Endothelial cell of umbilical vein (primary cell): ENCODE measurements at regions not wholly inside any gene's neighbourhood (a gene's known extent, or its start where the extent isn't known, plus 50 kb on each side); places are given as distances from the start of the nearest gene placed in this dataset.

Source experiments
- BruUV-seq: library from RNA; stranded (reverse); fragments of 400-500 nt; replicated peaks from 2 replicates; lab custom pipeline; 2021; lab: Mats Ljungman, UMichigan
- CTCF ChIA-PET: fragments of 300-600, 350-600 bp; sonication (Branson Sonifier 250); formaldehyde crosslinking; loops from one replicate; lab custom pipeline; 2021; ENCODE audit warnings: antibody characterized with exemption, inconsistent platforms; lab: Charles Lee
- POLR2A ChIA-PET: fragments of 300-600, 350-600 bp; sonication (Branson Sonifier 250); formaldehyde crosslinking; loops from one replicate; lab custom pipeline; 2021; ENCODE audit warnings: antibody characterized with exemption, inconsistent platforms; lab: Charles Lee
- DNase-seq: peaks from one replicate; pipeline ENCODE4 v3.0.0-alpha.2; 2011; ENCODE audit warnings: low read depth, low spot score
- FAIRE-seq: peaks from 2 replicates; lab custom pipeline; 2011; peaks lifted over from hg19 to GRCh38; lab: Jason Lieb, UNC
- H2AFZ ChIP-seq: 2 replicates; pipeline ENCODE4 v1.6.0; 2012; ENCODE audit warnings: low read depth, low read length, control low read depth, inconsistent platforms
- H3K27ac ChIP-seq: 2 replicates; pipeline ENCODE4 v1.5.1; 2011; ENCODE audit warnings: low read depth, mild to moderate bottlenecking, control low read depth, low read length, moderate library complexity; ENCODE audit not compliant: insufficient read depth
- H3K27me3 ChIP-seq, 2 experiments: 2 replicates each; pipeline versions ENCODE4 v1.6.0 to v1.6.1; 2011; ENCODE audit warnings: low read length in 2 of 2, mixed read lengths in 1 of 2; ENCODE audit not compliant: control insufficient read depth in 2 of 2, insufficient read depth in 2 of 2
- H3K36me3 ChIP-seq, 2 experiments: 2 replicates in 1 of 2; 3 replicates in 1 of 2; pipeline ENCODE4 v1.5.1; 2011; ENCODE audit warnings: low read length in 2 of 2, mild to moderate bottlenecking in 1 of 2, moderate library complexity in 1 of 2; ENCODE audit not compliant: control insufficient read depth in 2 of 2, insufficient read depth in 2 of 2; ENCODE audit errors: extremely low read depth in 1 of 2
- H3K4me1 ChIP-seq: 3 replicates; pipeline ENCODE4 v1.5.1; 2011; ENCODE audit warnings: mild to moderate bottlenecking, low read length; ENCODE audit not compliant: control insufficient read depth, insufficient read depth; ENCODE audit errors: extremely low read depth
- H3K4me2 ChIP-seq: 2 replicates; pipeline ENCODE4 v1.6.1; 2011; ENCODE audit warnings: low read length, control low read depth, mixed read lengths; ENCODE audit not compliant: insufficient read depth
- H3K4me3 ChIP-seq, 3 experiments: fragments of 200-600 bp in 1 of 3; sonication (generic), shearing (Covaris generic) in 1 of 3; replicated peaks in 1 of 3; 2 replicates each; pipeline ENCODE4 v1.5.1; 2011 to 2016; ENCODE audit warnings: control low read depth in 3 of 3, low read length in 3 of 3, mild to moderate bottlenecking in 2 of 3, inconsistent platforms in 1 of 3, low read depth in 1 of 3, moderate library complexity in 1 of 3; ENCODE audit not compliant: insufficient read depth in 1 of 3
- H3K79me2 ChIP-seq: 2 replicates; pipeline ENCODE4 v1.6.0; 2012; ENCODE audit warnings: low read length, inconsistent platforms; ENCODE audit not compliant: control insufficient read depth, insufficient read depth
- H3K9ac ChIP-seq: replicated peaks from 2 replicates; pipeline ENCODE3; 2011; ENCODE audit warnings: low read length, control low read depth; ENCODE audit not compliant: insufficient read depth; ENCODE audit errors: extremely low read depth
- H3K9me1 ChIP-seq: replicated peaks from 3 replicates; pipeline ENCODE4 v1.6.0; 2011; ENCODE audit warnings: mild to moderate bottlenecking, low read length; ENCODE audit not compliant: control insufficient read depth, insufficient read depth; ENCODE audit errors: extremely low read depth
- H3K9me3 ChIP-seq: replicated peaks from 2 replicates; pipeline ENCODE4 v1.5.1; 2012; ENCODE audit warnings: low read length, inconsistent platforms; ENCODE audit not compliant: control insufficient read depth, insufficient read depth
- H4K20me1 ChIP-seq: replicated peaks from 2 replicates; pipeline ENCODE3; 2011; ENCODE audit warnings: mild to moderate bottlenecking, low read length; ENCODE audit not compliant: control insufficient read depth, insufficient read depth; ENCODE audit errors: extremely low read depth
- CTCF ChIP-seq, 2 donors: IDR thresholded peaks; 1 replicate in 1 of 2; 2 replicates in 1 of 2; pipeline ENCODE4 v1.5.1; 2011; ENCODE audit warnings: low read length in 2 of 2, mild to moderate bottlenecking in 2 of 2, moderate library complexity in 2 of 2, control low read depth in 1 of 2, inconsistent platforms in 1 of 2, low read depth in 1 of 2; ENCODE audit not compliant: insufficient read depth in 1 of 2; ENCODE audit errors: extremely low read depth in 1 of 2
- EZH2 ChIP-seq: IDR thresholded peaks from 2 replicates; pipeline ENCODE4 v1.6.1; 2012; ENCODE audit warnings: borderline replicate concordance, low read depth, mild to moderate bottlenecking, moderate library complexity, low read length, inconsistent platforms; ENCODE audit not compliant: severe bottlenecking
- FOS ChIP-seq: IDR thresholded peaks from 2 replicates; pipeline ENCODE4 v1.6.1; 2011; ENCODE audit warnings: mild to moderate bottlenecking, low read length, moderate library complexity, borderline replicate concordance; ENCODE audit not compliant: insufficient read depth
- GATA2 ChIP-seq: IDR thresholded peaks from 2 replicates; pipeline ENCODE4 v1.7.0; 2011; ENCODE audit warnings: low read depth, mild to moderate bottlenecking, moderate library complexity, mixed read lengths, low read length; ENCODE audit not compliant: insufficient read length, insufficient read depth
- JUN ChIP-seq: IDR thresholded peaks from 2 replicates; pipeline ENCODE4 v1.6.1; 2011; ENCODE audit warnings: borderline replicate concordance, low read depth; ENCODE audit not compliant: insufficient read length, insufficient read depth
- MAX ChIP-seq: IDR thresholded peaks from 2 replicates; pipeline ENCODE4 v1.6.1; 2011; ENCODE audit not compliant: insufficient read depth, insufficient read length
- MYC ChIP-seq: IDR thresholded peaks from one replicate; pipeline ENCODE4 v1.6.1; 2011; ENCODE audit warnings: mild to moderate bottlenecking, low read depth, low read length
- POLR2A ChIP-seq: IDR thresholded peaks from 2 replicates; pipeline ENCODE4 v1.6.1; 2012; ENCODE audit warnings: low read depth, mild to moderate bottlenecking, control low read depth, low read length
- POLR2AphosphoS5 ChIP-seq: IDR thresholded peaks from 2 replicates; pipeline ENCODE4 v1.6.1; 2012; ENCODE audit warnings: low read depth, mild to moderate bottlenecking, control low read depth, low read length, moderate library complexity; ENCODE audit not compliant: insufficient read depth
- dilution Hi-C: fragments of 300-500 bp; cut with MboI; formaldehyde crosslinking; loops from one replicate; pipeline ENCODE4 v1.15.0; 2019; ENCODE audit warnings: low sequenced_read_pairs; ENCODE audit not compliant: extremely low pct_ligation_motif_present
- intact Hi-C: fragments of 100-400 bp; cut with micrococcal nuclease; formaldehyde crosslinking; loops from one replicate; pipeline ENCODE4 v1.10.0; 2022

DNA sequence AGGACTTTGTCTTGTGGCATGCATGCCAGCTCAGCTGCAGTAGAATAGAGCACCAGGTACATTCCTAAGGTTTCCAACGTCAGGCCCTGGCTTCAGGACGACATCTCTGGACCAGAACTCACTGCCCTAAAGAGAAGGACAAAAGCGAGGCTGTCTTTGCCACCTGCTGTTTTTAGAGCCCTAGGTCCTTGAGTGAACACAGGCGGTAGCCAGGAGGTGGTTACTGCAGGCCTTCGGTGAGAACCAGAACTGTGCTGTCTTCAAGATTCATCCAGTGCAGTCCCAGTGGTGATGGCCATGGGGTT is 288.9 kb upstream of the CDH18 start:
- Histone ChIP-seq H3K36me3 (no peaks in the 10 kb centered on the region), H4K20me1 (no peaks in the 10 kb centered on the region), H2AFZ (no peak overlapping the region), H3K4me1 (no peaks in the 10 kb centered on the region), H3K9ac (no peak overlapping the region), H3K79me2 (no peaks in the 10 kb centered on the region), H3K27me3 (no peaks in the 10 kb centered on the region), H3K27ac (no peak overlapping the region), H3K4me2 (no peak overlapping the region), H3K4me3 (no peak overlapping the region), H3K9me1 (no peaks in the 10 kb centered on the region), H3K9me3 (no peaks in the 10 kb centered on the region)
- CTCF ChIA-PET, result no interaction called here
- no TSS peak for BruUV-seq
- intact Hi-C loops, result no loop called here
- dilution Hi-C loops, result no loop called here
- DNase-seq (no peak), FAIRE-seq (no peak)
- POLR2A ChIA-PET, result no interaction called here
- TF ChIP-seq MAX, result no peak
- TF ChIP-seq MYC, result no peak
- TF ChIP-seq POLR2AphosphoS5, result no peak
- TF ChIP-seq EZH2, result no peak
- TF ChIP-seq JUN, result no peak
- no peak for TF ChIP-seq GATA2
- no peak for TF ChIP-seq CTCF (IDR thresholded peaks at IDR 0.05; ENCODE audit: extremely low read depth in 1 of 2, insufficient read depth in 1 of 2, low read depth in 1 of 2, low read length in 2 of 2)
- no peak for TF ChIP-seq POLR2A
- TF ChIP-seq FOS, result no peak
